ENCODE measurements at regions not wholly inside any gene's neighbourhood (a gene's known extent, or its start where the extent isn't known, plus 50 kb on each side); places are given as distances from the start of the nearest gene placed in this dataset.
"Not testable (repeated sequence)": the region's sequence is repeated elsewhere in the genome, so short reads cannot be mapped to it uniquely, and the experiment has no call there.

GRCh38 chr6:154637392-154637791, 95.8 kb upstream of the SCAF8 start:
- no peak for DNase-seq (ENCODE audit: low read depth)

- DNase-seq (ENCODE audit: low read depth): peak; percentile 28
These were observed 94.8 kb upstream of the SCAF8 start for GRCh38 chr6:154638369-154638768.

DNA sequence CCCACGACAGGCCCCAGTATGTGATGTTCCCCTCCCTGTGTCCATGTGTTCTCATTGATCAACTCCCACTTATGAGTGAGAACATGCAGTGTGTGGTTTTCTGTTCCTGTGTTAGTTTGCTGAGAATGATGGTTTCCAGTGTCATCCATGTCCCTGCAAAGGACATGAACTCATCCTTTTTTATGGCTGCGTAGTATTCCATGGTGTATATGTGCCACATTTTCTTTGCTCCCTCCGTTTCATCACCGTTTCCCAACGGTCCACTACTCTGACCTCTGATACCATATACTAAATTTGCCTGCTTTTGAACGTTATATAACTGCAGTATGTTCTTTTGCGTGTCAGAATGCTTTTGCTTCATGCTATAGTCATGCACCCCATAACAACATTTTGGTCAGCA, 94.0 kb upstream of the SCAF8 start:
- not testable (repeated sequence) for DNase-seq (ENCODE audit: low read depth)

- DNase-seq (ENCODE audit: low read depth): no peak
These were observed 84.9 kb upstream of the SCAF8 start for GRCh38 chr6:154648188-154648887.

DNA sequence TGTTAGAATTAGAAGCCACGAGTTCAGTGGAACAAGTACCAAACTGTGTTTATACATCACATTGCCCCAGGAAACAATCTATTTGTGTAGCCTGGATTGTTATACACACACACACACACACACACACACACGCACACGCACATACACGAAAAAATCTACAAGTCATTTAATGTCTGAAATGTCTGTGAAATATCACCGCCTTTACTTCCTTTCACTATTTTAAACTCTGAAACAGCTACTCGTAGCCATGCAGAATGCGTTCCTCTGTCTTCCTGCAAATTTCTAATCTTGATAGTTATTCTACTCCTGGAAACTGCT, 84.4 kb upstream of the SCAF8 start:
- DNase-seq (ENCODE audit: low read depth): no peak

- DNase-seq (ENCODE audit: low read depth): no peak
These were observed 83.5 kb upstream of the SCAF8 start for GRCh38 chr6:154649721-154650120.

GRCh38 chr6:154650351-154650750, 82.9 kb upstream of the SCAF8 start:
- DNase-seq (ENCODE audit: low read depth): no peak

DNA sequence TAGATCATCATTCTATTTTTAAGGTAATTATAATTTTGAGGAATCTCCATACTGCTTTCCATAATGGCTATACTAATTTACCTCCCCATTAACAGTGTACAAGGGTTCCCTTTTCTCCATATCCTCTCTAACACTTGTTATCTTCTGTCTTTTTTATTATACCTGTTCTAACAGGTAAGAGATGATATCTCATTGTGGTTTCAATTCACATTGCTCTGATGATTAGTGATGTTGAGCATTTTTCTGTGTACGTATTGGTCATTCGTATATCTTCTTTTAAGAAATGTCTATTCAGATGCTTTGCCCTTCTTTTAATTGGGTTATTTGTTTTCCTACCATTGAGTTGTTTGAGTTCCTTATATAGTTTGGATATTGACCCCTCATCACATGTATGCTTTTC, 81.6 kb upstream of the SCAF8 start:
- DNase-seq (ENCODE audit: low read depth): no peak

DNA sequence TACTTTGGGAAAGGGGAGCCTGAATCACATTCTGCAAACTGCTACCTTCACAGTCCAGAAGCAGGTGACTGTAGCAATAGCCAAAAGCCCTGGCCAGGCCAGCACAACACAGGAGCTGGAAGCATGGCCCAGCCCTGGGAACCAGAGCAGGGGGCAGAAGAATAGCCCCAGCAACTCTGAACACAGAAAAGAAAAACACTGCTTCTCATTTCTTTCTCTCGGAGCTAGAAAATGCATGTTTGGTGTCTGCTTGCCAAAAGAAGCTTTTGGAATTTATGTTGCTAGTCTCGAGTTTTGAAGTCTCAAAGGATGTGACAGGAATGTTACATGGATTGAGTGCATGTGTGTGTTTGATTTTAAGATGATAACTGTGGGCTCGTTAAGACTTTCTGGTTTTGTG, 79.8 kb upstream of the SCAF8 start:
- DNase-seq (ENCODE audit: low read depth): no peak

- peak; percentile 88 for DNase-seq (ENCODE audit: low read depth)
These were observed 79.4 kb upstream of the SCAF8 start for GRCh38 chr6:154653853-154654252.

DNA sequence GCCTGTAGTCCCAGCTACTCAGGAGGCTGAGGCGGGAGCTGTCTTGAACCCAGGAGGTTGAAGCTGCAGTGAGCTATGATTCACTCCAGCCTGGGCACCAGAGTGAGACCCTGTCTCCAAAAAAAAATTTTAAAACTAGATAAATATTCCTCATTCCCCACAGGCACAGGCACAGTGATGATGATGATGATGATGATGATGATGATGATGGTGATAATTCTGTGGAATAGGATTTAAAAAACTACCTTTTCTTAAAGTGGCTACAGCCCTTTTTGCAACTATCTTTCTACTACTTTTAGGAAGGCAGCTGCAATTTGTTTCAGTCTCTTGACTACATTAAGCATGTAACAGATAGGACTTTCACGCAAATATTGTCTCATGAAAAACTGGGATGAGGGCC, 76.6 kb upstream of the SCAF8 start:
- no peak for DNase-seq (ENCODE audit: low read depth)

DNA sequence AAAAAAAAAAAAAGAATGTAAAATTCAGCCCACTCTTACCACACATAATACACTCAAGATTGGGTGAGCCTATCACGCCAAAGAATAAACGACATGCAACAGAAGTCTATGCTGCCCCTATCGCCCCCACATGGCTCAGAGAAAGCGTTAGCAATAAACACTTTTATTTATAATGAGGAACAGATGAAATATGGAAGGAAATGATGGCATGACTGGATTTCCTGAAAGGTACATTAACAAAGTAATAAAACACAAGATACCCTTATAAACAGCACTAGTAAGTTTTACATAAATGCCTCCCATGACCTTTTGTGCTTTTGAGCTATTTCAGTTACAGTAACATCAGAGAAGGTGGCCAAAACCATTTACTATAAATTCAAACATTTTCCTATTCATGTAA, 71.4 kb upstream of the SCAF8 start:
- DNase-seq (ENCODE audit: low read depth): no peak

GRCh38 chr6:154664287-154664686, 68.9 kb upstream of the SCAF8 start:
- DNase-seq (ENCODE audit: low read depth): no peak

GRCh38 chr6:154668156-154668555, 65.1 kb upstream of the SCAF8 start:
- DNase-seq (ENCODE audit: low read depth): no peak

DNA sequence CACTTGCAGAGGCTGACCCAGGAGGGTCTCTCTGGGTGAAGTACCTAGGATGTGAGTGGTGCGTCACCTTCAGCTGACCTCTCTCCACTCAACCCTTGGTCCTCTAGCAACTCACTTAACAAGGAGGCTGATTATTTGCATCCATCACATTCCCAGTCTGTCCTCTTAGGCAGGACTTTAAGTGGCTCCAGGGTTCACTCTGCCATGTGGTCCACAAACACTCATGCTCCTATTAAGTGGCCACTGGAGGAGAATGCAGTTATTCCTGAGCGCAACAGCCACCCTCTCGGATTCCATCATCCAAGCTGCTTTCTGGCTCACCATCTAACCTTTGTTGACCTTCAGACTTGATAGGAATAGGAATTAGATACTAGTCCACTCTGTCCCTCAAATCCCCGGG, 61.1 kb upstream of the SCAF8 start:
- no peak for DNase-seq (ENCODE audit: low read depth)

GRCh38 chr6:154673919-154674318, 59.3 kb upstream of the SCAF8 start:
- no peak for DNase-seq (ENCODE audit: low read depth)

DNA sequence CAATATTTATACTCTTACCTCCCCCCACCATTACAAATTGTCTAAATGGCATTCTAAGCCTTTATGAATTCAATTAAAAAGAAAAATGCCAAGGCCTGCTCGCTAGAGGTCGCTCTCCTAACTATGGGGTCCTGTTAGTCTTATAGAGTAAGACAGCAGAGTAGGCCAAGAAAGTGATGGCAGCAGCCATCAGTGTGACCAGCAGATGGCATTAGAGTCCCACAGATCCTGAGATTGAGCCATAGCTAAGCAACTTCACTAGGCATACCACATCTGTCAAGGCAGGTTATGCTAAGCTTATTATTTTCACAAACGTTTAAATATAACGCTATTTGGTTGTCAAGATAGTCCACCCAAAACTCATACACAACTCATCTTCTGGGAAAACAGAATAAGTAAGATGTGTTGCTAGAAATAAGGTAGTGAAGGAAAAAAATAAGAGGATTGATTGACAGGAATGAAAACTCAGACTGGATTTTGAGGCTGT, 57.6 kb upstream of the SCAF8 start:
- DNase-seq (ENCODE audit: low read depth): peak; percentile 95

- DNase-seq (ENCODE audit: low read depth): no peak
These were observed 50.5 kb upstream of the SCAF8 start for GRCh38 chr6:154682633-154683125.

Measured in ELR (cell line).